ENCODE measurements at regions not wholly inside any gene's neighbourhood (a gene's known extent, or its start where the extent isn't known, plus 50 kb on each side); places are given as distances from the start of the nearest gene placed in this dataset.
"Not testable (repeated sequence)": the region's sequence is repeated elsewhere in the genome, so short reads cannot be mapped to it uniquely, and the experiment has no call there.

DNA sequence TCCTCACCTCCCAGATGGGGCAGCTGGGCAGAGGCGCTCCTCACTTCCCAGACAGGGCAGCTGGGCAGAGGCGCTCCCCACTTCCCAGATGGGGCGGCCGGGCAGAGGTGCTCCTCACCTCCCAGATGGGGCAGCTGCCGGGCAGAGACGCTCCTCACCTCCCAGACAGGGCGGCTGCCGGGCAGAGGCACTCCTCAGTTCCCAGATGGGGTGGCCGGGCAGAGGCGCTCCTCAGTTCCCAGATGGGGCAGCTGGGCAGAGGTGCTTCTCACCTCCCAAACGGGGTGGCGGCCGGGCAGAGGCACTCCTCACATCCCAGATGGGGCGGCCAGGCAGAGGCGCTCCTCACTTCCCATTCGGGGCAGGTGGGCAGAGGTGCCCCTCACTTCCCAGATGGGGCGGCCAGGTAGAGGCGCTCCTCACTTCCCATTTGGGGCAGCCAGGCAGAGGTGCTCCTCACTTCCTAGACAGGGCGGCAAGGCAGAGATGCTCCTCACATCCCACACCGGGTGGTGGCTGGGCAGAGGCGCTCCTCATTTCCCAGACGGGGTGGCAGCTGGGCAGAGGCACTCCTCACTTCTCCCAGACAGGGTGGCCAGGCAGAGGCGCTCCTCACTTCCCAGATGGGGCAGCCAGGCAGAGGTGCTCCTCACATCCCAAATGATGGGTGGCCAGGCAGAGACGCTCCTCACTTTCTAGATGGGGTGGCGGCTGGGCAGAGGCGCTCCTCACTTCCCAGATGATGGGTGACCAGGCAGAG lies 668.1 kb downstream of the NUP35 start:
- not testable (repeated sequence) for TF ChIP-seq POLR2A (IDR thresholded peaks at IDR 0.05)
- TF ChIP-seq, protein P1, sequence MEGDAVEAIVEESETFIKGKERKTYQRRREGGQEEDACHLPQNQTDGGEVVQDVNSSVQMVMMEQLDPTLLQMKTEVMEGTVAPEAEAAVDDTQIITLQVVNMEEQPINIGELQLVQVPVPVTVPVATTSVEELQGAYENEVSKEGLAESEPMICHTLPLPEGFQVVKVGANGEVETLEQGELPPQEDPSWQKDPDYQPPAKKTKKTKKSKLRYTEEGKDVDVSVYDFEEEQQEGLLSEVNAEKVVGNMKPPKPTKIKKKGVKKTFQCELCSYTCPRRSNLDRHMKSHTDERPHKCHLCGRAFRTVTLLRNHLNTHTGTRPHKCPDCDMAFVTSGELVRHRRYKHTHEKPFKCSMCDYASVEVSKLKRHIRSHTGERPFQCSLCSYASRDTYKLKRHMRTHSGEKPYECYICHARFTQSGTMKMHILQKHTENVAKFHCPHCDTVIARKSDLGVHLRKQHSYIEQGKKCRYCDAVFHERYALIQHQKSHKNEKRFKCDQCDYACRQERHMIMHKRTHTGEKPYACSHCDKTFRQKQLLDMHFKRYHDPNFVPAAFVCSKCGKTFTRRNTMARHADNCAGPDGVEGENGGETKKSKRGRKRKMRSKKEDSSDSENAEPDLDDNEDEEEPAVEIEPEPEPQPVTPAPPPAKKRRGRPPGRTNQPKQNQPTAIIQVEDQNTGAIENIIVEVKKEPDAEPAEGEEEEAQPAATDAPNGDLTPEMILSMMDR (IDR thresholded peaks at IDR 0.05), result not testable (repeated sequence)
